AG04450 (cell line): ENCODE measurements at regions not wholly inside any gene's neighbourhood (a gene's known extent, or its start where the extent isn't known, plus 50 kb on each side); places are given as distances from the start of the nearest gene placed in this dataset.

Experiments used
- CTCF ChIA-PET: fragments of 300-600, 350-600 bp; formaldehyde crosslinking; extraction: SDS; loops from one replicate; lab custom pipeline; 2022; ENCODE audit warnings: antibody characterized with exemption, inconsistent platforms; lab: Charles Lee
- POLR2A ChIA-PET: fragments of 350-600 bp; formaldehyde crosslinking; extraction: SDS; loops from one replicate; lab custom pipeline; 2021; ENCODE audit warnings: antibody characterized with exemption, inconsistent platforms; lab: Yijun Ruan, JAX
- DNase-seq: peaks from one replicate; pipeline ENCODE4 v3.0.0-alpha.2; 2011; ENCODE audit warnings: low read depth, low spot score
- H3K27ac ChIP-seq: one replicate; pipeline ENCODE4 v1.5.1; 2012; ENCODE audit warnings: low read depth, low read length, control low read depth
- H3K27me3 ChIP-seq: one replicate; pipeline ENCODE4 v1.6.0; 2012; ENCODE audit warnings: low read length; ENCODE audit not compliant: control insufficient read depth, insufficient read depth
- H3K4me3 ChIP-seq: 2 replicates; pipeline ENCODE4 v1.5.1; 2011; ENCODE audit warnings: mild to moderate bottlenecking, low read depth, low read length, control low read depth
- H3K9me3 ChIP-seq: 2 replicates; pipeline ENCODE4 v1.5.1; 2012; ENCODE audit warnings: low read length; ENCODE audit not compliant: control insufficient read depth, insufficient read depth
- CTCF ChIP-seq: IDR thresholded peaks from 2 replicates; pipeline ENCODE4 v1.5.1; 2011; ENCODE audit warnings: low read depth, low read length, control low read depth, inconsistent platforms

GRCh38 chr5:91670122-91670521 is 287.0 kb upstream of the ARRDC3 start:
- POLR2A ChIA-PET = no interaction called here
- H3K27me3 ChIP-seq = no peaks in the 10 kb centered on the region
- no peak overlapping the region for H3K4me3 ChIP-seq
- H3K27ac ChIP-seq = no peak overlapping the region
- H3K9me3 ChIP-seq = no peaks in the 10 kb centered on the region
- TF ChIP-seq CTCF = no peak
- CTCF ChIA-PET = no interaction called here
- no peak for DNase-seq

- Histone ChIP-seq H3K9me3 (no peaks in the 10 kb centered on the region), H3K27me3 (no peaks in the 10 kb centered on the region), H3K27ac (no peak overlapping the region), H3K4me3 (no peak overlapping the region)
- ChIA-PET CTCF (no interaction called here), POLR2A (no interaction called here)
- TF ChIP-seq CTCF = no peak
- DNase-seq = no peak
Observed at GRCh38 chr5:91668261-91668660, 285.1 kb upstream of the ARRDC3 start.

- DNase-seq = no peak
- no peak for TF ChIP-seq CTCF
- Histone ChIP-seq H3K9me3 (no peaks in the 10 kb centered on the region), H3K27ac (no peak overlapping the region), H3K4me3 (no peak overlapping the region), H3K27me3 (no peaks in the 10 kb centered on the region)
- CTCF ChIA-PET = interaction anchor here (3.8 kb wide), 1 partner anchor 11 kb away, joined by 22 read pairs; no protein-coding TSS in a partner anchor
- POLR2A ChIA-PET = no interaction called here
Observed at GRCh38 chr5:91652678-91653077, 269.6 kb upstream of the ARRDC3 start.

GRCh38 chr5:91651704-91652103 is 268.6 kb upstream of the ARRDC3 start:
- CTCF ChIA-PET = interaction anchor here (3.8 kb wide), 1 partner anchor 10 kb away, joined by 22 read pairs; no protein-coding TSS in a partner anchor
- no peak for TF ChIP-seq CTCF

GRCh38 chr5:91645347-91645746 is 262.2 kb upstream of the ARRDC3 start:
- TF ChIP-seq CTCF = no peak
- no peak for DNase-seq
- Histone ChIP-seq H3K27me3 (no peaks in the 10 kb centered on the region), H3K27ac (no peak overlapping the region), H3K9me3 (no peaks in the 10 kb centered on the region), H3K4me3 (no peak overlapping the region)
- POLR2A ChIA-PET = no interaction called here
- CTCF ChIA-PET = no interaction called here

More at GRCh38 chr5:91651704-91652103, 268.6 kb upstream of the ARRDC3 start:
- Histone ChIP-seq H3K27me3 (no peaks in the 10 kb centered on the region), H3K9me3 (no peaks in the 10 kb centered on the region), H3K27ac (no peak overlapping the region), H3K4me3 (no peak overlapping the region)
- POLR2A ChIA-PET = no interaction called here
- no peak for DNase-seq
